ENCODE measurements at regions not wholly inside any gene's neighbourhood (a gene's known extent, or its start where the extent isn't known, plus 50 kb on each side); places are given as distances from the start of the nearest gene placed in this dataset.

DNA sequence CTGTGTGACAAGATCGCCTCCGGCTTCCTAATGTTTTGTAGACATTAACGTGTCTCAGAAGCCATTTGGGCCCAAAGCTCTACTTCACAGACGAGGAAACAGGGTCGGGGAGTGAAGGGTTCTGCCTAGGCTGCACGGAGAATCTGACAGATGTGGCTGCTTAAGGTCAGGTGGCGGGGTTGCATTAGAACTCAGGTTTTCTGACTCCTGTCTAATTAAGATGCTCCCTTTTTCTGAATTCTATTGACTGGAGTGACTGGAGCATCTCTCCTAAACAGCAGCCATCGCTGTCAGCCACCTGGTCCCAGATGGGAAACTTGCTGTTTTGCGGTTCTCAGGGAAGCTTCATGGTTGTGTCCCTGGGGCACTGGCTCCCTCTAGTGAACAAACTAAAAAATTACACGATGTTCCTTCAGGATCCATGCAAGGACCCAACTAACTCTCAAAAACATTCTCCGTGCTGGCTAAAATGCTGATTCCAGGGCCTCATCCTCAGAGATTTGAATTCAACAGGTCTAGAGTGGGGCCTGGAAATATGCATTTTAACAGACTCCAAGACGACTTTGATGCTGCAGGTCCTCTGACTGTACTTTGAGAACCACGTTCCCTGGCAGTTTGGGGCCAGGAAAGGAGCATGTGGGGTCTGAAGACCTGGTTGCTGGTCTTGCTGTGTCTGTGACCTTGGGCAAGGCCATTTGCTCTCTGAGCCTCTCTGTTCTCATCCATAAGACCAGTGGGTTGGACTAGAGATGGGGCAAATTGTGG, 117.4 kb downstream of the IRF8 start:
- TF ChIP-seq YY1 (IDR thresholded peaks at IDR 0.05; ENCODE audit: low read depth) (no peak), RAD21 (IDR thresholded peaks at IDR 0.05; ENCODE audit: low read depth) (peak; percentile 86)

GRCh38 chr16:86018071-86018470, 119.1 kb downstream of the IRF8 start:
- TF ChIP-seq EP300 (IDR thresholded peaks at IDR 0.05; ENCODE audit: borderline replicate concordance) = no peak
- TF ChIP-seq USF1 (IDR thresholded peaks at IDR 0.05) = no peak
- no peak for TF ChIP-seq EGR1 (IDR thresholded peaks at IDR 0.05)
- TF ChIP-seq, protein P1, sequence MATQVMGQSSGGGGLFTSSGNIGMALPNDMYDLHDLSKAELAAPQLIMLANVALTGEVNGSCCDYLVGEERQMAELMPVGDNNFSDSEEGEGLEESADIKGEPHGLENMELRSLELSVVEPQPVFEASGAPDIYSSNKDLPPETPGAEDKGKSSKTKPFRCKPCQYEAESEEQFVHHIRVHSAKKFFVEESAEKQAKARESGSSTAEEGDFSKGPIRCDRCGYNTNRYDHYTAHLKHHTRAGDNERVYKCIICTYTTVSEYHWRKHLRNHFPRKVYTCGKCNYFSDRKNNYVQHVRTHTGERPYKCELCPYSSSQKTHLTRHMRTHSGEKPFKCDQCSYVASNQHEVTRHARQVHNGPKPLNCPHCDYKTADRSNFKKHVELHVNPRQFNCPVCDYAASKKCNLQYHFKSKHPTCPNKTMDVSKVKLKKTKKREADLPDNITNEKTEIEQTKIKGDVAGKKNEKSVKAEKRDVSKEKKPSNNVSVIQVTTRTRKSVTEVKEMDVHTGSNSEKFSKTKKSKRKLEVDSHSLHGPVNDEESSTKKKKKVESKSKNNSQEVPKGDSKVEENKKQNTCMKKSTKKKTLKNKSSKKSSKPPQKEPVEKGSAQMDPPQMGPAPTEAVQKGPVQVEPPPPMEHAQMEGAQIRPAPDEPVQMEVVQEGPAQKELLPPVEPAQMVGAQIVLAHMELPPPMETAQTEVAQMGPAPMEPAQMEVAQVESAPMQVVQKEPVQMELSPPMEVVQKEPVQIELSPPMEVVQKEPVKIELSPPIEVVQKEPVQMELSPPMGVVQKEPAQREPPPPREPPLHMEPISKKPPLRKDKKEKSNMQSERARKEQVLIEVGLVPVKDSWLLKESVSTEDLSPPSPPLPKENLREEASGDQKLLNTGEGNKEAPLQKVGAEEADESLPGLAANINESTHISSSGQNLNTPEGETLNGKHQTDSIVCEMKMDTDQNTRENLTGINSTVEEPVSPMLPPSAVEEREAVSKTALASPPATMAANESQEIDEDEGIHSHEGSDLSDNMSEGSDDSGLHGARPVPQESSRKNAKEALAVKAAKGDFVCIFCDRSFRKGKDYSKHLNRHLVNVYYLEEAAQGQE (IDR thresholded peaks at IDR 0.05; ENCODE audit: low read depth) = no peak
- TF ChIP-seq CREB1 (IDR thresholded peaks at IDR 0.05; ENCODE audit: low read depth) = no peak
- TF ChIP-seq TAF1 (IDR thresholded peaks at IDR 0.05; ENCODE audit: low read depth) = no peak
- no peak for TF ChIP-seq TEAD4 (IDR thresholded peaks at IDR 0.05)
- TF ChIP-seq CEBPB (IDR thresholded peaks at IDR 0.05) = no peak
- no peak for TF ChIP-seq MAX (IDR thresholded peaks at IDR 0.05)
- no peak for TF ChIP-seq FOXM1 (IDR thresholded peaks at IDR 0.05; ENCODE audit: borderline replicate concordance, low read depth)
- TF ChIP-seq NFIC (IDR thresholded peaks at IDR 0.05) = no peak
- no peak for TF ChIP-seq RAD21 (IDR thresholded peaks at IDR 0.05; ENCODE audit: low read depth)
- no peak for TF ChIP-seq YY1 (IDR thresholded peaks at IDR 0.05; ENCODE audit: low read depth)
- TF ChIP-seq ZBTB7A (IDR thresholded peaks at IDR 0.05; ENCODE audit: low read depth) = no peak
- no peak for TF ChIP-seq TCF12 (IDR thresholded peaks at IDR 0.05; ENCODE audit: low read depth)

- TF ChIP-seq CEBPB (IDR thresholded peaks at IDR 0.05) = no peak
- no peak for TF ChIP-seq TAF1 (IDR thresholded peaks at IDR 0.05; ENCODE audit: low read depth)
- TF ChIP-seq FOXM1 (IDR thresholded peaks at IDR 0.05; ENCODE audit: borderline replicate concordance, low read depth) = no peak
- TF ChIP-seq YY1 (IDR thresholded peaks at IDR 0.05; ENCODE audit: low read depth) = no peak
Observed at GRCh38 chr16:86018487-86018886, 119.5 kb downstream of the IRF8 start.

GRCh38 chr16:86018941-86019340, 120.0 kb downstream of the IRF8 start:
- no peak for TF ChIP-seq TEAD4 (IDR thresholded peaks at IDR 0.05)
- no peak for TF ChIP-seq MAX (IDR thresholded peaks at IDR 0.05)
- TF ChIP-seq EP300 (IDR thresholded peaks at IDR 0.05; ENCODE audit: borderline replicate concordance) = no peak
- TF ChIP-seq TCF12 (IDR thresholded peaks at IDR 0.05; ENCODE audit: low read depth) = no peak
- TF ChIP-seq CREB1 (IDR thresholded peaks at IDR 0.05; ENCODE audit: low read depth) = no peak
- TF ChIP-seq, protein P1 (IDR thresholded peaks at IDR 0.05; ENCODE audit: low read depth) = no peak
- no peak for TF ChIP-seq CEBPB (IDR thresholded peaks at IDR 0.05)
- TF ChIP-seq YY1 (IDR thresholded peaks at IDR 0.05; ENCODE audit: low read depth) = no peak

DNA sequence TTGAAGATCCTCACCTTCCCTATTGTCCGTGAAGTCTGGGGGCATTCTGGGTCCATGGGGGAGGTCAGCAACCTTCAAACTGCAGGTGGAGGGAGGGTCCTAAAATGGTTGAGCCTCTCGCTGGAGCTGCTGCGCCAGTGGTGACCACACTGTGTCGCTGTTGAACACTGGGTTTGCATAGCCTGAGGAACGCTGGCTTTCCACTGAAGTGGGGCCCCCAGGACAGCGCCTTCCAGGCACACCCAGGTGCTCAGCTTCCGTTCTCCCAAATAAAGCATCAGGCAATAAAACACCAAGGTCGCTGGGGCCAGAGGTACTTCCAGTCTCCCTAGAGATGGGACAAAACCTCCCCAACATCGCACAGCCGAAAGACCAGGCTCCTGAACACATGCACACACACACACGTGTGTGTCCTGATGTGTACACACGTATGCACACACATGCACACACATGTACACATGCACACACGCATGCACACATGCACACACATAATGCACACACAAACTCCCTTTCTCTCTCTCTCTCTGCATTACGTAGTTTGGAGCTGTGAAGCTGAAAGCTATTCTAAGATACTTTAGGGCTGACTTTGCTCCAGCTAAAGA, 120.6 kb downstream of the IRF8 start:
- TF ChIP-seq, protein P1 (IDR thresholded peaks at IDR 0.05; ENCODE audit: low read depth) = no peak
- peak; percentile 10; the same call in 1 of the 2 replicates for TF ChIP-seq RAD21 (IDR thresholded peaks at IDR 0.05; ENCODE audit: low read depth)

Data from Ishikawa (cell line).